ENCODE measurements at regions not wholly inside any gene's neighbourhood (a gene's known extent, or its start where the extent isn't known, plus 50 kb on each side); places are given as distances from the start of the nearest gene placed in this dataset.
A peak's percentile ranks its signal among the peaks of the same experiment; 100 is the strongest.

DNA sequence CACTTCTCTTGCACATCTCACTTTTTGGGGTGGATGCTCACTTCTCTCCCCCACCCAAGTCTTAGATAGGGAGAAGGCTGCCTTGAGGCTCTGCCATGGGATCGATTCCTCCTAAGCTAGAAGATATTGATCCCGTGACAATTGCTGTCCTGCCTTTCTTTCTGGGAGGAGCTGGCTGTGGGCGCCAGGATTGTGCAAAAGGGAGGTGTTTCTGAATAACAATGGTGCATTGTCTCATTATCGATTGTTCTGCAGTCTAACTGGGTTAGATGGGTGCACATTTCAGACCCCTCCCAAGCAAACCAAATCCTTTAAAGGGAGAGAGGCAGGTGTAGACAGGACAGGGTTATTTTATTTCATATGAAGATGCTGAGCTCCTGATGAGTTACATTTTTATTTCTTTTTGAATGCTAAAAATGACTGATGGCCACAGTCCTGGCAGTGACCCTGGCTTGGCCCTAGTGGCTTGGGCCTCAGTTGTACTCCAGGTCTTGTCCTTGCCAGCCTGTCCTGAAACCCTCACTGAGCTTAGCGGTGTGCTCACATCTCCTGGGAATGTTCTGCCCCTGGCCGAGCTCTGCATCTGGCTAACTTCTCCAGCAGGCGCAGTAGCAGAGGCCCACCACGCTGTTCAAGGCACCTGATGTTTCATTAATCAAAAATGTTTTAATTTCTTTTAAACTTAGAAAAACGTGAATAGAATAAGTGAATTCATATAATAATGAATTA is 99.0 kb upstream of the KAZN start:
- DNase-seq (ENCODE audit: low spot score): no peak

DNA sequence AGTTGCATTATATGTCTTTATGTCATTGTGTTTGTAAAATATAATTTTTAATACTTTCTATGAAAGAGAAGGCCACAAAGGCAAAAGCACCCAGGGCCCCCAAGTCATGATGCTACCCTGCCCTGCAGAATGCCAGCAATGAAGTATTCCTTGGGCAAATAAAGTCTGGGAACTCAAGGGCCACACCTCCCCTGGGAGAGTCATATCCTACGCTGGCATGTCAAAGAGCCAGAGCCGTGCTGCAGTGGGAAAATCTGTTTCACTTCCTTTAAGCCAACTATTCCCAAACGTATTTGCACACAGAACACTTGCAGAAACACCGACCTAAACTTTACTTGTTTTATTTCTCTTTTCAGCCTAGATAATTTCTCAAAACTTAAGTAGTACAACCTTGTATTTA is 98.4 kb upstream of the KAZN start:
- DNase-seq (ENCODE audit: low spot score): no peak

GRCh38 chr1:14500912-14501311 is 97.6 kb upstream of the KAZN start:
- DNase-seq (ENCODE audit: low spot score): no peak

GRCh38 chr1:14504517-14504916 is 94.0 kb upstream of the KAZN start:
- DNase-seq (ENCODE audit: low spot score): no peak

GRCh38 chr1:14506471-14507255 is 91.8 kb upstream of the KAZN start:
- no peak for DNase-seq (ENCODE audit: low spot score)

DNA sequence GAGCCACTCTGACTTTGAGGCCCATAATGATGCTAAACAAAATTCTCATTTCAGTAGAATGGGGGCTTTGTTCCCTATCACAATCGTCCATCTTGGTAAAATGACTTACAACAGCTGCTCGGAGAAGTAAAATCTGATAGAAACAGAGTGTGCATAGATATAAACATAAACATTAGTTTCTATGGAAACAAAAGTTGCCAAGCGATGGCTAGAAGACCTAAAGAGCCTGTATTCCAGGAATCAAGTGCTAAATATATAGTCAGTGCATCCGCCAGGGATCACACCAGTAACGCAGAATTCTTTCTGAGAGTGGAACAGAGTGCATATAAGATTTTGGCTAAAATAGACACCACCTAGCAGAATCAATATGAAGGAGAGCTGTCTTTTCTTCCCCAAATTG is 91.2 kb upstream of the KAZN start:
- DNase-seq (ENCODE audit: low spot score): no peak

DNA sequence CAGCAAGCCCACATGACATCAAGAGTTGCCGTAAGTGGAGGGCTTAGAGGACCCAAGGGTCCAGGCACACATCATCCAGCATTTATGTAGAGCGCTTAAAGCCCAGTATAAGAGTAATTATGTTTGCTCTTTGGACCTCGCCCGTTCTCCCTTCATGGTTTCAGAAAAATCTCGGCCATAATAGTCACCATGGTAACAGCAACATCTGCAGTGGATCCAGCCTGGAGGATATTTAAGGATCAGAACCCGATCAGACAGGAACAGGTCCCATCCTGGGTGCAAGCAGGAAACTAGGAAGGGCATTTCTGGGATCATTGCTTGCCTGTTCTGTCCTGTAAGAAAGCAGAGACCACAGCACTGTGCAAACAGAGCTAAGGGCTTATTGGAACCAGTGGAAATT is 89.9 kb upstream of the KAZN start:
- no peak for DNase-seq (ENCODE audit: low spot score)

DNA sequence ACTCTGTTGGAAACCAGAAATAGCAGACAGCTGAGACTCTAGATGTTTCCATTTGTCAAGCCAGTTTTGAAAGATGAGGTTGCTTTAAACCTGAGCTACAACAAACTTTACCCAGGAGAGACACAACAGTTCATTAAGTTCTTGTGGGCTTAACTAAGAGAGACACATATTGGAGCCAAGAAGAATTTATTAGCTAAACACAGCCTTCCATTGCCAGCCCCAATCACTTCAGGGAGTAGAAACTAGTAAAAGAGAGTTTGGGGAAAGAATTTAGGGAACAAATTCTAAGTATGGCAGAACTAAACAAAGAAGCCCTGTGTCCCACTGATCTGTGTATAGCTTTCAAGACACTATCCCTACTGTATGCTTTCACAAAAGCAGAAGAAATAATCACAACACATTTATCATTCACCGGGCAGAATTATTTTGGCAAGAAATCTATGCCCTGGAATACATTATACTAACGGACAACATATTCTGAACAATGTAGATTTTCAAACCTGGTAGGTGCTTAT is 87.3 kb upstream of the KAZN start:
- DNase-seq (ENCODE audit: low spot score): no peak

GRCh38 chr1:14511796-14512585 is 86.5 kb upstream of the KAZN start:
- DNase-seq (ENCODE audit: low spot score): no peak

DNA sequence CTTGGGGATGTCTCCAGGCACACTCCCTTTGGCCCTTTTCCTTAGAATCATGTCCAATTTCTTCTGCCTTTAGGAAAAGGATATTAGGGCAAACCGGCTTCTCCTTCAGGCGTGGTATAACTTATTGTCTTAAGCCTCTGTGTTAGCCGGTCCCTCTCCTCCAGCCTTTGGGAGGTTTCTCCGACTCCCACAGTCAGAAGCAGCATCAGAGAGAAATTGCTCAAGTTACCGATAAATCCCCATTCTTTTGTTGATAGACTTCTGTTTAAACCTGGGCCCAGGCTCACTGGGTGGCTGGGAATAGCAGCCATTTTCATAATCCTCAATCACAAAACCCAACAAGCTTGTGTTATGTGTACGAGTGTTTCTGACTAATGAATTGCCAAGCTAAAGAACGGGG is 85.4 kb upstream of the KAZN start:
- DNase-seq (ENCODE audit: low spot score): no peak

- DNase-seq (ENCODE audit: low spot score): no peak
These were observed 83.7 kb upstream of the KAZN start for GRCh38 chr1:14514739-14515138.

GRCh38 chr1:14516974-14517840 is 81.3 kb upstream of the KAZN start:
- DNase-seq (ENCODE audit: low spot score): no peak

GRCh38 chr1:14517841-14518180 is 80.7 kb upstream of the KAZN start:
- DNase-seq (ENCODE audit: low spot score): no peak

DNA sequence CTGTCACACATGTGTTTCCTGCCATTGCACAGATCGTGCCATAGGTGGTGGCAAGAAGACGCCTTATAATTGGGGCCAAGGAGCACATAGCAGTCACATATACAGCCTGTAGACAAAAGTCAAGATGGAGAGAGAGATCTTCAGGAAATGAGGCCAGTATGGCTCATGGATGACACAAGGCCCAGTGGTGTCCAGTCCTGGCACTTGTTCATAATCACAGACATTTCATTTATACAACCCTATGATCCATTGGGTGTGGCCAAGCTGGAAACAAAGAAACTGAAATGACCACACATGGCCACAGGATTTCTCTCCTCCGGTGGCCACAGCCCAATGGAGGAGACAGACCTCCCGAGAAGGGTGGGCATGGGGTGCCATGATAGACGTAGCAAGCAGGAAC is 78.5 kb upstream of the KAZN start:
- DNase-seq (ENCODE audit: low spot score): no peak

- DNase-seq (ENCODE audit: low spot score): no peak
These were observed 77.8 kb upstream of the KAZN start for GRCh38 chr1:14520514-14521163.

GRCh38 chr1:14521622-14522021 is 76.9 kb upstream of the KAZN start:
- DNase-seq (ENCODE audit: low spot score): no peak

DNA sequence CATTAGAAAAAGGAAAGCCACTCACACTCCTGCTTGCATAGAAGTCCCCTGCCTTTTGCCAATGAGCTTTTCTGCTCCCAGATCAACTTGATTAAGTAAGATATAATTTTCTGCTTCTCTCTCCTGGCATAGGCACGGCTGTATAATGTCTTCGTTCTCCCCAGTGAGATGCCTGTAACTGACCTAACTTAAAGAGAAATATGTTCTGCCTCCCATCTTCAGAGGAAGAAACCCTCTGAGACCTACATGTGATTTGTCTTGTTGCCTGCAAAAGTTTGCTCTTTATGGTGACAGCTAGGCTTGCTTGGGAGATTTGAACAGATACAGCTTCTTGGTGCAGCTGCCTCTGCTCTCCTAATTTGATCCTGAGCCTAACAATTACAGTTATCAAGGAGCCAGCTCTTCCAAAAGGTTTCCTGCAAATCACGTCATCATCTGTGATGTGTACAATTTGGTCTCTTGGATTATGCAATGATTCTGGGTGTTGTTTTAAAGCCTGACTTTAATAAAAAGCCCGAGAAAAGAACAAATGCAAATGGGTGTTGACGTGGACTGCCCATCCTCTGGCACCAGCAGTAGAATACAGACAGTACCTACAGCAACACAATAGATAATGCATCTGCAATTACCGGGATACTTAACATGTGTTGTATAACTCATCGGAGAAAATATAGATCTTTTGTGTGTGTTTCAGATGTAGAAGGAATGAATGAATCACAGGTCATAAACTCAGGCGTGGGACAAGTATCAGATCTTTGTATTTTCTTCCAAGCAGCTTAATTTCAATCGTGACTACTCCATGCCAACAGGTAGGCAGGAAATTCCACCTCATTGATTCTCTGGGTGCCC is 76.2 kb upstream of the KAZN start:
- DNase-seq (ENCODE audit: low spot score): no peak

DNA sequence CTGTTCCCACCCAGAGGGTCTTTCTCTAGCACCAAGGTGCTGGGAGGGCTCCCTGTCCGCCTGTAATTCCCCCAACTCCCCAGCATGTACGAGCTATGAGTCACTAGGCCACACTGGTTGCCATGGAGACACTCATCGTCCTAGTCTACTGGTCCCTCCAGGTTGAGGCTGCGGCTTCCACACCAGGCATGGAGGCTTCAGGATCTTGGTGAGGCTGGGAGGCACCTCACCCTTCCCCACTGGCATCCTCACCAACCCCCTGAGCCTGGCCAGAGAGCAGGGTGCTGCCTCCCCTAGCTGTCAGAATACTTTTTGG is 75.6 kb upstream of the KAZN start:
- peak; percentile 51 for DNase-seq (ENCODE audit: low spot score)

DNA sequence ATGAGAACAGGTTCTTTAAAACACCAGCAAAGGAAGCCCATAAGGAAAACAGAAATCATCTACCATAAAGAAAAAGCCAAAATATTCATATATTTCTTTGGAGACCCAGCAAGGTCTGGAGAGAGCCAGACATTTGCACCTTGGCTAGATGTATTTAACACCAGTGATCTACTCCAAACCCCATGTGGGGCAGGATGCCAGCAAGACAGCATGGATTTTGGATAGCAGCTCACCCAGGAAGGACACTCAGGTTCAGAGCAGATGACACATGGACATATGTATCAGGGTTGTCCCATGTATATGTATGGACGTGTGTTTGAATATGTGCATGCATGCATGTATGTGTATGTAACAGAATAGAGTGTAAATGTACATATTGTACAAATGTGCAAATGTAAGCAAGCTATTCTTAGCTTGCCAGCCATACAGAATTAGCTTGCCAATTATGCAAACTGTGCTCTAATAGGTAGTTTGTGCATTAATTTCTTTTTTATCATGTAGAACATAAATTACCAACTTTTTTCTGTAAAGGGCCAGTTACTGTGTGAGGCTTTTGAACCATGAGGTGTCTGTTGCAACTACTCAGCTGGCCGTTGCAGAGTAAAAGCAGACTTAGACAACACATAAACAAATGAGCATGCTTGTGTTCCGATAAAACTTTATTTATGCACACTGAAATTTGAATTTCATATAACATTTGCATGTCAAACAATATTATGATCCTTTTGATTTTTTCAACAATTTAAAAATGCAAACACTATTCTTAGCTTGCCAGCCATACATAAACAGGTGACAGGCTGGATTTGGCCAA is 73.5 kb upstream of the KAZN start:
- no peak for DNase-seq (ENCODE audit: low spot score)

Measured in ureter (tissue), 1 donor.